Activated T-helper 2 cell treated with anti-CD3 and anti-CD28 coated beads, Interferon-gamma antibody, Interleukin-2, Interleukin-4, amounts not matched to agents 10 μg/mL and 5 μg/mL and 100 μg/mL, durations not matched to agents 14 hours and 24 hours and 36 hours (primary cell): ENCODE measurements at regions not wholly inside any gene's neighbourhood (a gene's known extent, or its start where the extent isn't known, plus 50 kb on each side); places are given as distances from the start of the nearest gene placed in this dataset.

Experiments used
- DNase-seq: peaks from one replicate; pipeline ENCODE4 v3.0.0; 2021; ENCODE audit warnings: low spot score
- H3K27ac Mint-ChIP-seq: one replicate; pipeline ENCODE4 v1.8.0; 2021; ENCODE audit warnings: mixed read lengths
- H3K27me3 Mint-ChIP-seq: one replicate; pipeline ENCODE4 v1.8.0; 2021; ENCODE audit warnings: low read depth, mixed read lengths
- H3K36me3 Mint-ChIP-seq: one replicate; pipeline ENCODE4 v1.8.0; 2021; ENCODE audit warnings: low read depth, mixed read lengths
- H3K4me1 Mint-ChIP-seq: one replicate; pipeline ENCODE4 v1.8.0; 2021; ENCODE audit warnings: low read depth, mixed read lengths
- H3K4me3 Mint-ChIP-seq: one replicate; pipeline ENCODE4 v1.8.0; 2021; ENCODE audit warnings: low read depth, mild to moderate bottlenecking, moderate library complexity, mixed read lengths
- H3K9me3 Mint-ChIP-seq: one replicate; pipeline ENCODE4 v1.8.0; 2021; ENCODE audit warnings: mixed read lengths
- intact Hi-C: fragments of 100-400 bp; cut with micrococcal nuclease; formaldehyde crosslinking; loops from one replicate; pipeline ENCODE4 v1.15.1; 2023

GRCh38 chr17:15096511-15096910 lies 168.6 kb downstream of the PMP22 start:
- no peak for DNase-seq
- Mint-ChIP-seq H3K27me3 (no peaks in the 10 kb centered on the region), H3K4me1 (no peaks in the 10 kb centered on the region), H3K36me3 (no peaks in the 10 kb centered on the region), H3K4me3 (no peak overlapping the region), H3K27ac (no peak overlapping the region), H3K9me3 (no peaks in the 10 kb centered on the region)
- intact Hi-C loops = no loop called here

GRCh38 chr17:15095935-15096334 lies 169.2 kb downstream of the PMP22 start:
- Mint-ChIP-seq H3K27me3 (no peaks in the 10 kb centered on the region), H3K4me1 (no peaks in the 10 kb centered on the region), H3K27ac (no peak overlapping the region), H3K4me3 (no peak overlapping the region), H3K9me3 (no peaks in the 10 kb centered on the region), H3K36me3 (no peaks in the 10 kb centered on the region)
- intact Hi-C loops = no loop called here
- no peak for DNase-seq

- no peaks in the 10 kb centered on the region for H3K9me3 Mint-ChIP-seq
- H3K4me3 Mint-ChIP-seq = no peak overlapping the region
- no peak for DNase-seq
- H3K27ac Mint-ChIP-seq = no peak overlapping the region
- H3K4me1 Mint-ChIP-seq = no peaks in the 10 kb centered on the region
- H3K36me3 Mint-ChIP-seq = no peaks in the 10 kb centered on the region
- no peaks in the 10 kb centered on the region for H3K27me3 Mint-ChIP-seq
- intact Hi-C loops = no loop called here
Measured at GRCh38 chr17:15092762-15093161, 172.4 kb downstream of the PMP22 start.

- intact Hi-C loops = no loop called here
- Mint-ChIP-seq H3K36me3 (no peaks in the 10 kb centered on the region), H3K27me3 (no peaks in the 10 kb centered on the region), H3K27ac (no peak overlapping the region), H3K9me3 (no peaks in the 10 kb centered on the region), H3K4me1 (no peaks in the 10 kb centered on the region), H3K4me3 (no peak overlapping the region)
- no peak for DNase-seq
Measured at GRCh38 chr17:15092261-15092660, 172.9 kb downstream of the PMP22 start.

GRCh38 chr17:15091825-15092224 lies 173.3 kb downstream of the PMP22 start:
- no peak for DNase-seq
- Mint-ChIP-seq H3K27ac (no peak overlapping the region), H3K4me1 (no peaks in the 10 kb centered on the region), H3K4me3 (no peak overlapping the region), H3K9me3 (no peaks in the 10 kb centered on the region), H3K27me3 (no peaks in the 10 kb centered on the region), H3K36me3 (no peaks in the 10 kb centered on the region)
- intact Hi-C loops = no loop called here

- H3K36me3 Mint-ChIP-seq = no peaks in the 10 kb centered on the region
Measured at GRCh38 chr17:15090533-15090932, 174.6 kb downstream of the PMP22 start.

GRCh38 chr17:15087946-15088345 lies 177.2 kb downstream of the PMP22 start:
- intact Hi-C loops = no loop called here
- H3K27me3 Mint-ChIP-seq = no peaks in the 10 kb centered on the region
- no peaks in the 10 kb centered on the region for H3K9me3 Mint-ChIP-seq

More at GRCh38 chr17:15090533-15090932, 174.6 kb downstream of the PMP22 start:
- Mint-ChIP-seq H3K27me3 (no peaks in the 10 kb centered on the region), H3K4me3 (no peak overlapping the region), H3K4me1 (no peaks in the 10 kb centered on the region), H3K27ac (no peak overlapping the region), H3K9me3 (no peaks in the 10 kb centered on the region)
- intact Hi-C loops = no loop called here
- DNase-seq = no peak

GRCh38 chr17:15086776-15087295 lies 178.3 kb downstream of the PMP22 start:
- intact Hi-C loops = no loop called here
- no peak for DNase-seq
- no peak overlapping the region for H3K27ac Mint-ChIP-seq
- no peaks in the 10 kb centered on the region for H3K36me3 Mint-ChIP-seq
- H3K27me3 Mint-ChIP-seq = no peaks in the 10 kb centered on the region
- H3K4me3 Mint-ChIP-seq = no peak overlapping the region
- no peaks in the 10 kb centered on the region for H3K4me1 Mint-ChIP-seq
- H3K9me3 Mint-ChIP-seq = no peaks in the 10 kb centered on the region

More at GRCh38 chr17:15087946-15088345, 177.2 kb downstream of the PMP22 start:
- Mint-ChIP-seq H3K4me1 (no peaks in the 10 kb centered on the region), H3K36me3 (no peaks in the 10 kb centered on the region), H3K4me3 (no peak overlapping the region), H3K27ac (no peak overlapping the region)
- no peak for DNase-seq

- H3K4me3 Mint-ChIP-seq = no peak overlapping the region
- intact Hi-C loops = no loop called here
- no peaks in the 10 kb centered on the region for H3K27me3 Mint-ChIP-seq
- H3K36me3 Mint-ChIP-seq = no peaks in the 10 kb centered on the region
- H3K4me1 Mint-ChIP-seq = no peaks in the 10 kb centered on the region
- no peak for DNase-seq
- H3K9me3 Mint-ChIP-seq = no peaks in the 10 kb centered on the region
- no peak overlapping the region for H3K27ac Mint-ChIP-seq
Measured at GRCh38 chr17:15085890-15086677, 179.0 kb downstream of the PMP22 start.

- Mint-ChIP-seq H3K36me3 (no peaks in the 10 kb centered on the region), H3K9me3 (no peaks in the 10 kb centered on the region), H3K27me3 (no peaks in the 10 kb centered on the region), H3K27ac (no peak overlapping the region), H3K4me3 (no peak overlapping the region), H3K4me1 (no peaks in the 10 kb centered on the region)
- intact Hi-C loops = no loop called here
- no peak for DNase-seq
Measured at GRCh38 chr17:15083225-15083624, 181.9 kb downstream of the PMP22 start.

GRCh38 chr17:15081008-15081407 lies 184.1 kb downstream of the PMP22 start:
- Mint-ChIP-seq H3K9me3 (no peaks in the 10 kb centered on the region), H3K27ac (no peak overlapping the region), H3K27me3 (no peaks in the 10 kb centered on the region), H3K4me1 (no peaks in the 10 kb centered on the region), H3K36me3 (no peaks in the 10 kb centered on the region), H3K4me3 (no peak overlapping the region)
- DNase-seq = no peak
- intact Hi-C loops = no loop called here

- DNase-seq = no peak
- intact Hi-C loops = no loop called here
- H3K9me3 Mint-ChIP-seq = no peaks in the 10 kb centered on the region
- no peaks in the 10 kb centered on the region for H3K4me1 Mint-ChIP-seq
- no peaks in the 10 kb centered on the region for H3K27me3 Mint-ChIP-seq
- H3K27ac Mint-ChIP-seq = no peak overlapping the region
- H3K36me3 Mint-ChIP-seq = no peaks in the 10 kb centered on the region
- H3K4me3 Mint-ChIP-seq = no peak overlapping the region
Measured at GRCh38 chr17:15078570-15078969, 186.6 kb downstream of the PMP22 start.

- no peaks in the 10 kb centered on the region for H3K27me3 Mint-ChIP-seq
- H3K4me1 Mint-ChIP-seq = no peaks in the 10 kb centered on the region
- H3K36me3 Mint-ChIP-seq = no peaks in the 10 kb centered on the region
- DNase-seq = no peak
- H3K9me3 Mint-ChIP-seq = no peaks in the 10 kb centered on the region
- no peak overlapping the region for H3K27ac Mint-ChIP-seq
- H3K4me3 Mint-ChIP-seq = no peak overlapping the region
- intact Hi-C loops = no loop called here
Measured at GRCh38 chr17:15076991-15077663, 188.0 kb downstream of the PMP22 start.
